ENCODE measurements at regions not wholly inside any gene's neighbourhood (a gene's known extent, or its start where the extent isn't known, plus 50 kb on each side); places are given as distances from the start of the nearest gene placed in this dataset.
"Not testable (repeated sequence)": the region's sequence is repeated elsewhere in the genome, so short reads cannot be mapped to it uniquely, and the experiment has no call there.

GRCh38 chr15:56568466-56569167, 103.7 kb upstream of the MNS1 start:
- Histone ChIP-seq H3K27ac (no peak overlapping the region), H3K27me3 (no peaks in the 10 kb centered on the region), H3K9me3 (peaks cover 8 to 11% of the 10 kb centered on the region in 2 donors), H3K36me3 (no peaks in the 10 kb centered on the region), H3K4me3 (no peak overlapping the region), H3K4me1 (no peaks in the 10 kb centered on the region)
- no peak for DNase-seq (ENCODE audit: low spot score in 2 of 2)
- TF ChIP-seq POLR2A (IDR thresholded peaks at IDR 0.05) (no peak), CTCF (IDR thresholded peaks at IDR 0.05) (no peak), POLR2AphosphoS5 (IDR thresholded peaks at IDR 0.05) (no peak)
- intact Hi-C loops (cut with DNase I; ENCODE audit: low total_unique reads) = no loop called here

- no peak overlapping the region for H3K27ac ChIP-seq
- intact Hi-C loops (cut with DNase I; ENCODE audit: low total_unique reads) = no loop called here
- TF ChIP-seq POLR2AphosphoS5 (IDR thresholded peaks at IDR 0.05) = no peak
- TF ChIP-seq POLR2A (IDR thresholded peaks at IDR 0.05) = no peak
- no peak for TF ChIP-seq CTCF (IDR thresholded peaks at IDR 0.05)
- peaks cover 0 to 9% of the 10 kb centered on the region in 2 donors for H3K9me3 ChIP-seq
- no peaks in the 10 kb centered on the region for H3K4me1 ChIP-seq
- no peak for DNase-seq (ENCODE audit: low spot score in 2 of 2)
- H3K4me3 ChIP-seq = no peak overlapping the region
- H3K27me3 ChIP-seq = no peaks in the 10 kb centered on the region
- no peaks in the 10 kb centered on the region for H3K36me3 ChIP-seq
These were observed 92.5 kb upstream of the MNS1 start for GRCh38 chr15:56557415-56557814.

GRCh38 chr15:56553486-56553885, 88.5 kb upstream of the MNS1 start:
- Histone ChIP-seq H3K4me3 (no peak overlapping the region), H3K9me3 (peaks cover 0 to 9% of the 10 kb centered on the region in 2 donors), H3K36me3 (no peaks in the 10 kb centered on the region), H3K4me1 (no peaks in the 10 kb centered on the region), H3K27me3 (no peaks in the 10 kb centered on the region), H3K27ac (no peak overlapping the region)
- TF ChIP-seq CTCF (IDR thresholded peaks at IDR 0.05) (no peak), POLR2A (IDR thresholded peaks at IDR 0.05) (no peak), POLR2AphosphoS5 (IDR thresholded peaks at IDR 0.05) (no peak)
- no peak for DNase-seq (ENCODE audit: low spot score in 2 of 2)
- intact Hi-C loops (cut with DNase I; ENCODE audit: low total_unique reads) = no loop called here

GRCh38 chr15:56552659-56553058, 87.7 kb upstream of the MNS1 start:
- Histone ChIP-seq H3K9me3 (peaks cover 0 to 5% of the 10 kb centered on the region in 2 donors), H3K4me3 (no peak overlapping the region), H3K27ac (no peak overlapping the region), H3K27me3 (no peaks in the 10 kb centered on the region), H3K36me3 (no peaks in the 10 kb centered on the region), H3K4me1 (no peaks in the 10 kb centered on the region)
- DNase-seq (ENCODE audit: low spot score in 2 of 2) = no peak
- intact Hi-C loops (cut with DNase I; ENCODE audit: low total_unique reads) = no loop called here
- no peak for TF ChIP-seq POLR2A (IDR thresholded peaks at IDR 0.05)
- TF ChIP-seq CTCF (IDR thresholded peaks at IDR 0.05) = no peak

GRCh38 chr15:56540570-56540969, 75.6 kb upstream of the MNS1 start:
- H3K9me3 ChIP-seq = peaks cover 3 to 11% of the 10 kb centered on the region in 2 donors
- H3K4me3 ChIP-seq; H3K27ac ChIP-seq; DNase-seq (ENCODE audit: low spot score in 2 of 2); H3K27me3 ChIP-seq; intact Hi-C loops (cut with DNase I; ENCODE audit: low total_unique reads); H3K4me1 ChIP-seq; H3K36me3 ChIP-seq: not testable (repeated sequence)

GRCh38 chr15:56540157-56540556, 75.2 kb upstream of the MNS1 start:
- H3K4me1 ChIP-seq; intact Hi-C loops (cut with DNase I; ENCODE audit: low total_unique reads); H3K4me3 ChIP-seq; H3K36me3 ChIP-seq; DNase-seq (ENCODE audit: low spot score in 2 of 2); H3K27ac ChIP-seq; H3K27me3 ChIP-seq: not testable (repeated sequence)
- H3K9me3 ChIP-seq = peaks cover 3 to 11% of the 10 kb centered on the region in 2 donors

All from breast epithelium (tissue), 4 donors.